NCI-H345 (cell line): ENCODE measurements at regions not wholly inside any gene's neighbourhood (a gene's known extent, or its start where the extent isn't known, plus 50 kb on each side); places are given as distances from the start of the nearest gene placed in this dataset.

Experiments used
- DNase-seq: peaks from one replicate; lab custom pipeline; 2025; lab: John Stamatoyannopoulos, UW

GRCh38 chr2:15808204-15808910, 132.0 kb upstream of the MYCN start:
- DNase-seq: no peak

- no peak for DNase-seq
Measured at GRCh38 chr2:15808944-15809343, 131.4 kb upstream of the MYCN start.

GRCh38 chr2:15809404-15809803, 130.9 kb upstream of the MYCN start:
- DNase-seq: no peak

GRCh38 chr2:15810477-15811150, 129.7 kb upstream of the MYCN start:
- no peak for DNase-seq

GRCh38 chr2:15811367-15811766, 129.0 kb upstream of the MYCN start:
- no peak for DNase-seq

- DNase-seq: no peak
Measured at GRCh38 chr2:15812187-15812780, 128.1 kb upstream of the MYCN start.

DNA sequence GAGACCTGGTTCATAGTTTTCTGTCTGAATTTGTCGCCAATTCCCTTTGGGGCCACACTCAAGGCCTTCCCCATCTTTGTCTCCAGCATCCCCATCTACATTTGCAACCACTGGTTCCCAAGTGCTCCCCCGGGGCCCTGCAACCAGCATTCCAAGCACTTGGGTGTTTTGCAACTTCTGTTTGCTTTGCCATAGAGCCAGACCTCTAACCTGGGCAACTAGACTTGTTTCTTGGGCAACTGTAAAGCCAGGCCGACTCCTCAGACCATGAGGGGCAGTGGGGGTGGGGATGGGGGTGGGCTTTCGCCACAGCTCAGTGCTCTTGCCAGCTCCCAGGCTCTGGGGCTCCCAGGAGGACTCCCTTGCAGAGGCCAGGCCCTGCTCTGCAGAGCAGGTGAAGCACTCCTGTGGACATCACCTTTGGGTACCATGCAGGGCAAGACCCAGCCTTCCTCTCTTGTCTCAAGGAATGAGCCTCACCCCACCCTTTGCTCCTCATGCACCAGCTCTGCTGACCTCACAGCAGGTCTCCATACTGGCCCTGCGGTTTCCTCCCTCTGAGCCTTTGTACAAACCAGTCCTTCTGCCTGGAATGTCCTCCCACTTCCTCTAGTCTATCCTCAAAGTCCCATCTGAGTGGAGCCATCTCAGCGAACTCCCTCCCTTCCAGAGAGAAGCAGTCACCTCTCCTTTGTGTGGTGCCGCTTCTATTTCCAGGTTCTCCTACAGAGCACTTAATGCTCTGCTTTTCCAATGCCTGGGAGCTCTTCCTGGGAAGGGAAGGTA, 126.7 kb upstream of the MYCN start:
- no peak for DNase-seq

- no peak for DNase-seq
Measured at GRCh38 chr2:15814403-15814802, 125.9 kb upstream of the MYCN start.

DNA sequence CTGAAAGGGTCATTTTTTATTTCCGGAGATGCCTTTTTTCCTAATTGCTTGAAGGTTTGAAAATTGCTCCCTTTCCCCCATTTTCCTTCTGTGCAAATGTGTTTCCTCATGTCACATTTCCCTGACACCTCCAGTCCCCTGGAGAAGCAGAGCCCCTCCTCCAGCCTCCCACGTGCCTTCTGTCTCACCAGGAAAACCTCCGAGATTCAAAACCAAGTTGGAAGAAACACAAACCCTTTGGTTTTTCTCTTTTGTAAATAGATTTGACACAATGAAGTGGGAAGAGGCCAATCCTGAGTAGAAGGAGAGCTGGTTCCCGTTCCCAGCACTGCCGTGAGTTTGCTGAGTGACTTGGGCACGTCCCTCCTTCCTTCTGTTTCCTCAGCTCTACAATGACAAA, 125.4 kb upstream of the MYCN start:
- DNase-seq: no peak

DNA sequence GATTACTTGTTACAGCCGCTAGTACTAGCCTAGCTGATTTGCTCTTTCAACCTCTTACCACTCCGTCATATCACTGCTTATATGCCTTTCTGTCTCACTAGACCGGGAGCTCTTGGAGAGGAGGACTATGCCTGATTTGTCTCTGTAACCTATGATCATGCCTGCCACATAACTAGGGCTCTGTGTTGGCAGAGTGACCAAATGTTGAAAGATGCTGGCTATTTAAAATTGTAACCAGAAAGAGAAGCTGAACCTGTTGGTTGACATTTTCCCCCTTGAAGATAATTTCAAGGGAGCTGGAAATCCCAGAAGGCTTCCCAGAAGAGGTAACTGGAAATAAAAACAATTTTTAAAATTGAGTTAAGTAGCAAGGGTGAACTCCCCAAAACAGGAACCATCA, 124.1 kb upstream of the MYCN start:
- no peak for DNase-seq

- DNase-seq: no peak
Measured at GRCh38 chr2:15816674-15817406, 123.5 kb upstream of the MYCN start.

DNA sequence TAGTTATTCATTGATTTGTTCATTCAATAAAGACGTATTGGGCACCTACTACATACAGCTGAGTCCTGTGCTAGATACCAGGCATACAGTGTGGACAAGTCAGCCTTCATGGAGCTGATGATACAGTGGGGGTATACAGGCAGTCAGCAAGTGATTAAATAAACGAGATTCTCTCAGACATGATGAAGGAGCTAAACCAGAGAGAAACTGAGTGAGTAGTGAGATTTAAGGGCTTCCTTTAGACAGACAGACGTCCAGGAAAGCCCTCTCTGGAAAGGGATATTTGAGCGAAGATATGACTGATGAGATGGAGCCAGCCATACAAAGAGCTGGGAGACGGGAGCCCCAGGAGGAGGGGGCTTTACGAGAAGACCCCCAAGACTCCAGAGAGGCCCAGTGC, 122.6 kb upstream of the MYCN start:
- no peak for DNase-seq

- no peak for DNase-seq
Measured at GRCh38 chr2:15818318-15818753, 122.0 kb upstream of the MYCN start.

GRCh38 chr2:15818881-15819280, 121.5 kb upstream of the MYCN start:
- no peak for DNase-seq

GRCh38 chr2:15819562-15820256, 120.6 kb upstream of the MYCN start:
- no peak for DNase-seq

- DNase-seq: no peak
Measured at GRCh38 chr2:15820257-15820566, 120.1 kb upstream of the MYCN start.

DNA sequence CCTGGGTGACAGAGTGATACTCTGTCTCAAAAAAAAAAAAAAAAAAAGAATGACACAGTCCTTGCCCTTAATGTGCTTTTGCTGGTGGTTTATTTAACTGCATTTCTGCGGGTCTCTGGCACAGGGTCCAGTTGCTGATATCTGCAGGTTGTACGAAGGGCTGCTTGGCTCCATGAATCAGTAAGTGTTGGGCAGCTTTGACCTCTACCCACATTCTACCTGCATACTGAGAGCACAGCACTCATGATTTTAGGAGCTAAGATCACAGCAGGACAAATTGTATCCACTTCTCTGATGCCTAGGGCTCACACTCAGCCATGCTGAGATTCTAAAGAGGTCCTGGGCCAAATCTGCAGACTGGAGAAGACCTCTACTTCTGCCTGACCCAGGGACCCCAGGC, 119.4 kb upstream of the MYCN start:
- DNase-seq: no peak

DNA sequence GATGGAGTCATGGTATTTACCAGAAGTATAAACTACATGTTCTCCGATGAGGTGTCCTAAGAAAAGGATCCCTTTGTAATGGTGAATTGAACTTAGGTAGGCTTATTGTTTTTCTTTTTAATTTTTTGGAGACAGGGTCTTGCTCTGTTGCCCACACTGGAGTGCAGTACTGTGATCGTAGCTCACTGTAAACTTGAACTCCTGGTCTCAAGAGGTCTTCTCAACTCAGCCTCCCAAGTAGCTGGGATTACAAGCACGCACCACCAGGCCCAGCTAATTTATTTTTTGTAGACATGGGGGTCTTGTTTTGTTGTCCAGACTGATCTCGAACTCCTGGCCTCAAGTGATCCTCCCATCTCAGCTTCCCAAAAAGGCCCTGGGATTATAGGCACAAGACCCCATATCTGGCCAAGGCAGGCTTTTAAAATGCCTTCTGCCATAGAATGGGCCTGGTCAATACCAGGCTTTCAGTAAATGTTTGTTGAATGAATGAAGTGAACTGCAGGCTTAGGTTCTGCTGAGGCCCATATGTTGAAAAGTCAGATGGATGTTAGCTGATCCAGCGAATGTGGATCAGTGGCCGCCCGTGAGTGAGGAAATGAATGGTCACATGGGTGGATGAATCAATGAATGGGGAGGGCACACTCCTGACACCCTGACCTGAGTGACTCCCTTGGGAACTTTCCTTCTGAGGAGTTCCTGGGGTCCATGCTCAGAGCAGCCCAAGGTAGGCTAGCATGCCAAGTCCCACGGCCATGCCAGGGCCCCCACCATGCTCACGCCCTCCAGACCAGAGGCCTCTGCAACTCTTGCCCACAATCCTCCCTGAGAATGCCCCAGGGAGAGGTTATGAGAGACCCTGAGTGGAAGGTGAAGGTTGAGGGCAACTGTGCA, 118.0 kb upstream of the MYCN start:
- no peak for DNase-seq

DNA sequence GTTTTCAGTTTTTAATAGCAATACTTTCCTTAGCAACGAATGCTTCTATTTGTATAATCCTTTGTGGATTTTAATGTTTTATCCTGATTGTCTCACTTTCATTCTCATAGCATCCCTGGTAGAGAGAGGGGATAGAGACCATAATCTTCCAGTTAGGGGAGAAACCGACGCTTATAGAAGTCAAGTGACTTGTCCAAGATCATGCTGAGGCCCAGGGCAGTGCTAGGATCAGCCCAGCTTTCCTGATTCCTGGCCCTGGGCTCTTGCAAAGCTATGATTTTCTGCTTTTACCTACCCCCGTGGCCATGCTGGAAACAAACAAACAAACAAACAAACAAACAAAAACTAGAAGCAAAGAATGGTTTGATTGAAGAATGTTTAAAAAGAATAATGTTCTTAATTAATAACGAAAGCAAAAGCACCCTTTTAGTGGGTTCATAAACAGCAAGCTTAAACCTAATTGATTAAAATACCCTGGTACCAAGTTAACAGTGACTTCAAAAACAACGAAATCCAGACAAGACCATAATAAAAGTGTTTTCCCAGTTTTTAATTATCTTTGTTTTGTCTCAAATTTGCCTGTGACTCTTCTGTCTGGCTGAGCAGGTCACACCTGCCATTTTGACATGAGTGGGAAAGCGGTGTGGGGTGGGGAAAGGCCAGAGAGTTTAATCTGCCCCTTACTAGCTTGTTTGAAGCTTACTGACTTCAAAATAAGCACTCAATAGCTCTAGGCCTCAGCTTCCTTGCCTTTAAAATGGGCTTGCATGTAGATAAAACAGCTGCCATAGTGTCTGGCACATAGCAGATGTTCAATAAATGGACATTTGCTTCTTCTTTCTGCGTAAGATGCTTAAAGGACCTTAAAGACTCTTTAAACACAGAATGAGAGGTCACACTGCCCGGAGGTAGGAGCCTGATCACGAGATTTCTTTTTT, 116.6 kb upstream of the MYCN start:
- no peak for DNase-seq
